ENCODE measurements at regions not wholly inside any gene's neighbourhood (a gene's known extent, or its start where the extent isn't known, plus 50 kb on each side); places are given as distances from the start of the nearest gene placed in this dataset.

GRCh38 chr6:165941786-165942185, 225.9 kb downstream of the TBXT start:
- DNase-seq, result no peak

GRCh38 chr6:165941249-165941775, 226.3 kb downstream of the TBXT start:
- no peak for DNase-seq

- DNase-seq, result peak; percentile 36
Observed at GRCh38 chr6:165940366-165940765, 227.3 kb downstream of the TBXT start.

GRCh38 chr6:165939601-165940290, 227.9 kb downstream of the TBXT start:
- no peak for DNase-seq

- no peak for DNase-seq
Observed at GRCh38 chr6:165939047-165939446, 228.6 kb downstream of the TBXT start.

- DNase-seq, result no peak
Observed at GRCh38 chr6:165937564-165938358, 229.9 kb downstream of the TBXT start.

GRCh38 chr6:165936660-165937059, 231.0 kb downstream of the TBXT start:
- DNase-seq, result no peak

- no peak for DNase-seq
Observed at GRCh38 chr6:165936096-165936495, 231.6 kb downstream of the TBXT start.

GRCh38 chr6:165931675-165932074, 236.0 kb downstream of the TBXT start:
- DNase-seq, result no peak

GRCh38 chr6:165930668-165931214, 236.9 kb downstream of the TBXT start:
- no peak for DNase-seq

- no peak for DNase-seq
Observed at GRCh38 chr6:165929607-165930006, 238.0 kb downstream of the TBXT start.

GRCh38 chr6:165926378-165926777, 241.3 kb downstream of the TBXT start:
- no peak for DNase-seq

- DNase-seq, result no peak
Observed at GRCh38 chr6:165925474-165926156, 242.0 kb downstream of the TBXT start.

- peak; percentile 29 for DNase-seq
Observed at GRCh38 chr6:165922309-165922794, 245.3 kb downstream of the TBXT start.

- no peak for DNase-seq
Observed at GRCh38 chr6:165920896-165921671, 246.6 kb downstream of the TBXT start.

- DNase-seq, result no peak
Observed at GRCh38 chr6:165917576-165917975, 250.1 kb downstream of the TBXT start.

GRCh38 chr6:165915022-165915770, 252.2 kb upstream of the PDE10A start:
- no peak for DNase-seq

GRCh38 chr6:165913676-165914570, 250.9 kb upstream of the PDE10A start:
- no peak for DNase-seq

- no peak for DNase-seq
Observed at GRCh38 chr6:165910184-165910966, 247.3 kb upstream of the PDE10A start.

- no peak for DNase-seq
Observed at GRCh38 chr6:165906736-165907135, 243.7 kb upstream of the PDE10A start.
